ENCODE measurements at regions not wholly inside any gene's neighbourhood (a gene's known extent, or its start where the extent isn't known, plus 50 kb on each side); places are given as distances from the start of the nearest gene placed in this dataset.

- POLR2A ChIA-PET = no interaction called here
- no peak for TF ChIP-seq FOXM1 (IDR thresholded peaks at IDR 0.05; ENCODE audit: borderline replicate concordance)
- TF ChIP-seq ELF4 (IDR thresholded peaks at IDR 0.05) = no peak
- TF ChIP-seq SUZ12 (IDR thresholded peaks at IDR 0.05) = no peak
- CTCF ChIA-PET = interaction anchor here (0.6 to 1.0 kb wide), 4 partner anchors 18 to 516 kb away, joined by 3 to 4 read pairs (median 4); no protein-coding TSS in a partner anchor
- DNase-seq (ENCODE audit: extremely low spot score) = no peak
Observed at GRCh38 chr7:81501220-81501619, 268.6 kb downstream of the HGF start.

GRCh38 chr7:81500631-81501030, 269.2 kb downstream of the HGF start:
- ChIA-PET POLR2A (no interaction called here), CTCF (interaction anchor here (0.6 to 0.9 kb wide), 4 partner anchors 17 to 517 kb away, joined by 3 to 4 read pairs (median 4); no protein-coding TSS in a partner anchor)
- DNase-seq (ENCODE audit: extremely low spot score) = no peak
- no peak for TF ChIP-seq SUZ12 (IDR thresholded peaks at IDR 0.05)
- TF ChIP-seq BHLHE40 (IDR thresholded peaks at IDR 0.05; ENCODE audit: borderline replicate concordance) = no peak
- TF ChIP-seq ZNF384 (IDR thresholded peaks at IDR 0.05) = no peak
- no peak for TF ChIP-seq TARDBP (IDR thresholded peaks at IDR 0.05)
- no peak for TF ChIP-seq ARNT (IDR thresholded peaks at IDR 0.05)
- TF ChIP-seq FOXA1 (IDR thresholded peaks at IDR 0.05) = no peak
- no peak for TF ChIP-seq NFRKB (IDR thresholded peaks at IDR 0.05)
- TF ChIP-seq FOXK2 (IDR thresholded peaks at IDR 0.05) = no peak
- TF ChIP-seq SP1 (IDR thresholded peaks at IDR 0.05) = no peak
- no peak for TF ChIP-seq L3MBTL2 (conservative IDR thresholded peaks at IDR 0.05)
- TF ChIP-seq FOXM1 (IDR thresholded peaks at IDR 0.05; ENCODE audit: borderline replicate concordance) = no peak
- TF ChIP-seq LEF1 (IDR thresholded peaks at IDR 0.05; ENCODE audit: borderline replicate concordance) = no peak
- TF ChIP-seq HDGF (IDR thresholded peaks at IDR 0.05; ENCODE audit: borderline replicate concordance) = no peak
- no peak for TF ChIP-seq CTBP1 (IDR thresholded peaks at IDR 0.05; ENCODE audit: borderline replicate concordance)

DNA sequence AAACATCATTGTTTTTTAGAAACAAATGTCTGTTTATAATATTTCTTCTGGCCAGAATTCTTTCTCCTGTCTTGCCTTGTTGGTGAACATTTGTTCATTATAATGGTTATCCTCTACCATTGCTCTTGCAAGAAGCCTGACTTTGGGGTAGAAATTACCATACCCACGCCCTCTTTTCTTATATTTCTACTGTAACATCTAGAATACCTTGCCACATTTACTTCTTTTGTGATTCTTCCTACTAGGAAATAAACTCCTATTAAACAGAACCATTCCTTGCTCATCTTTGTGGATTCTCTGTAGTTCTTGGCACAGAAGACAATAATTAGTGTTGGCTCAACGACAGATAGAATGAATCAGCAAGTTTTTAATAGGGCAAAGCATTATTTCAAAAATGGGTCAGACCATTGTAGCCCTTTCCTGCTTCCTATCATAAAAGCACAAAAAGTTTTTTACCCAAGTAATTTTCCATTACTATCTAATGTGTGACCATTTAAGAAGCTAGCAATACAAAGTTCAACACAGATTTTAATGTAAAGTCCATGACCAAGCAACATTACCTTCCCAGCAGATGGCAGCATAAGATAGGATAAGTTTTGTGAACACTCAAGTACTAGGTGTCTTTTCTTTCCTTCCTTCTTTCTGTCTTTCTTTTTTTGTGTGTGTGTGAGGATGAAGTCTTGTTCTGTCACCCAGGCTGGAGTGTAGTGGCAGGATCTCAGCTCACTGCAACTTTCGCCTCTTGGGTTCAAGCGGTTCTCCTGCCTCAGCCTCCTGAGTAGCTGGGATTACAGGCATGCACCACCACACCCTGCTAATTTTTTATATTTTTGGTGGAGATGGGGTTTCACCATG, 270.4 kb downstream of the HGF start:
- CTCF ChIA-PET = interaction anchor here (0.7 to 1.0 kb wide), 5 partner anchors 9 to 969 kb away, joined by 3 to 4 read pairs (median 3); no protein-coding TSS in a partner anchor
- peak; percentile 47 for DNase-seq (ENCODE audit: extremely low spot score)
- TF ChIP-seq SUZ12 (IDR thresholded peaks at IDR 0.05) = no peak
- TF ChIP-seq TARDBP (IDR thresholded peaks at IDR 0.05) = no peak
- TF ChIP-seq SP1 (IDR thresholded peaks at IDR 0.05) = no peak
- TF ChIP-seq FOXK2 (IDR thresholded peaks at IDR 0.05) = no peak
- no peak for TF ChIP-seq FOXA1 (IDR thresholded peaks at IDR 0.05)
- no peak for TF ChIP-seq PKNOX1 (IDR thresholded peaks at IDR 0.05)
- 0 out of 2 replicates have a peak, but pooled peaks have one; percentile 14 for TF ChIP-seq ZNF384 (IDR thresholded peaks at IDR 0.05)
- TF ChIP-seq BHLHE40 (IDR thresholded peaks at IDR 0.05; ENCODE audit: borderline replicate concordance) = no peak
- POLR2A ChIA-PET = no interaction called here

- ChIA-PET CTCF (no interaction called here), POLR2A (no interaction called here)
- TF ChIP-seq LEF1 (IDR thresholded peaks at IDR 0.05; ENCODE audit: borderline replicate concordance) = no peak
- TF ChIP-seq SUZ12 (IDR thresholded peaks at IDR 0.05) = no peak
- TF ChIP-seq TARDBP (IDR thresholded peaks at IDR 0.05) = no peak
- TF ChIP-seq FOXK2 (IDR thresholded peaks at IDR 0.05) = no peak
- TF ChIP-seq BHLHE40 (IDR thresholded peaks at IDR 0.05; ENCODE audit: borderline replicate concordance) = no peak
- no peak for TF ChIP-seq SP1 (IDR thresholded peaks at IDR 0.05)
- no peak for TF ChIP-seq ZNF384 (IDR thresholded peaks at IDR 0.05)
- TF ChIP-seq FOXM1 (IDR thresholded peaks at IDR 0.05; ENCODE audit: borderline replicate concordance) = no peak
- DNase-seq (ENCODE audit: extremely low spot score) = no peak
Observed at GRCh38 chr7:81498176-81498575, 271.7 kb downstream of the HGF start.

DNA sequence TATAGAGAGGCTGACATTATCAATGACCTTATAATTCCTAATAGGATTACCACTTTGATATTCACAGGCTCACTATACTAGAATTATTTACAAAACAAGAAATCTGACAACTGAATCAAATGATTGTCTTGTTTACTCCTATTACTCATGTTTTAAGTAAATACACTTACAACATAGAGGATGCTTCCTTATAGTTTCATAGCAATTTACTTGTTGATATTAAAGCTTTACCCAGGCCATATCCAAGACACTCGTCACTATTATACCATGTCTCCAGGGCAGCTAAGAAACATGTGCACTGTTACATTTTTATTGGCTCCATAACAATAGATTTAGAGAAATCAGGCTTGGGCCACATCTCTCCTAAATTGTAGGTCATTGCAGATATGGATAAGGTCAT, 276.9 kb downstream of the HGF start:
- no peak for DNase-seq (ENCODE audit: extremely low spot score)
- ChIA-PET POLR2A (no interaction called here), CTCF (no interaction called here)
- TF ChIP-seq NFRKB (IDR thresholded peaks at IDR 0.05) (no peak), HDGF (IDR thresholded peaks at IDR 0.05; ENCODE audit: borderline replicate concordance) (no peak), FOXK2 (IDR thresholded peaks at IDR 0.05) (no peak), CTBP1 (IDR thresholded peaks at IDR 0.05; ENCODE audit: borderline replicate concordance) (no peak), ARNT (IDR thresholded peaks at IDR 0.05) (no peak), ZNF384 (IDR thresholded peaks at IDR 0.05) (no peak), FOXA1 (IDR thresholded peaks at IDR 0.05) (no peak), BHLHE40 (IDR thresholded peaks at IDR 0.05; ENCODE audit: borderline replicate concordance) (no peak), L3MBTL2 (conservative IDR thresholded peaks at IDR 0.05) (no peak), LEF1 (IDR thresholded peaks at IDR 0.05; ENCODE audit: borderline replicate concordance) (no peak), PKNOX1 (IDR thresholded peaks at IDR 0.05) (no peak), TARDBP (IDR thresholded peaks at IDR 0.05) (no peak)

DNA sequence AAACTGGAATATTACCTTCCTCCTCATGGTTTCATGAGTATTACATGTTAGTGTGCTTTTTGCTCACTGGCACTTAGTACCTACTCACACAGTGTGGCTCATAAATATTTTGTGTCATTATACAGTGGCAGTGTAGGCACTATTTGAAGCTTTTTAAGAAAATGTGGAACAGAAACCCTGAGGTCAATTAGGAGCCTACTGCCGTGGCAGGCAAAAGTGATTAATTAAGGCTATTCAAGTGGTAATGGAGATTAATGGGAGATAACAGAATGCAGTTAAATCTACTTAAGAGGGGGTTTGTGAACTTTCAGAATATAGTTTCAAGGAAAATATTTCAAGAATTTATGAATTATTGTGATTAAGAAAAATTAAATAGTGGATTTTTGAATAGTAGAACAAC, 277.6 kb downstream of the HGF start:
- POLR2A ChIA-PET = no interaction called here

More for the DNA sequence above, 277.6 kb downstream of the HGF start:
- TF ChIP-seq PKNOX1 (IDR thresholded peaks at IDR 0.05) (no peak), FOXA1 (IDR thresholded peaks at IDR 0.05) (no peak), NFRKB (IDR thresholded peaks at IDR 0.05) (no peak), FOXK2 (IDR thresholded peaks at IDR 0.05) (no peak), ARNT (IDR thresholded peaks at IDR 0.05) (no peak), SP1 (IDR thresholded peaks at IDR 0.05) (no peak), L3MBTL2 (conservative IDR thresholded peaks at IDR 0.05) (no peak), FOXM1 (IDR thresholded peaks at IDR 0.05; ENCODE audit: borderline replicate concordance) (no peak), SUZ12 (IDR thresholded peaks at IDR 0.05) (no peak), ZNF384 (IDR thresholded peaks at IDR 0.05) (no peak), HDGF (IDR thresholded peaks at IDR 0.05; ENCODE audit: borderline replicate concordance) (no peak), CTBP1 (IDR thresholded peaks at IDR 0.05; ENCODE audit: borderline replicate concordance) (no peak)
- DNase-seq (ENCODE audit: extremely low spot score) = no peak
- CTCF ChIA-PET = interaction anchor here (0.6 to 1.1 kb wide), 2 partner anchors 9 to 1081 kb away, joined by 3 to 5 read pairs; no protein-coding TSS in a partner anchor

Data from HEK293T (cell line).